SK-N-SH treated with all-trans-retinoic acid at 6 μM for 48 hours (cell line): ENCODE measurements at regions not wholly inside any gene's neighbourhood (a gene's known extent, or its start where the extent isn't known, plus 50 kb on each side); places are given as distances from the start of the nearest gene placed in this dataset.

ENCODE experiments used
- ATAC-seq: fragments of 200-7000 bp; cut with Tn5 transposase; 3 replicates; pipeline ENCODE4 v1.9.1; 2020; ENCODE audit warnings: mild to moderate bottlenecking, moderate library complexity
- ARNTL ChIP-seq: fragments of 450-650 bp; formaldehyde crosslinking; IDR thresholded peaks from 2 replicates; pipeline ENCODE4 v1.5.0; 2020; ENCODE audit warnings: low read depth, mild to moderate bottlenecking, moderate library complexity, borderline replicate concordance
- BACH2 ChIP-seq: fragments of 250-450 bp; sonication (Bioruptor Pico); IDR thresholded peaks from 2 replicates; pipeline ENCODE4 v1.9.0; 2021; ENCODE audit warnings: mild to moderate bottlenecking, borderline replicate concordance
- CREB5 ChIP-seq: fragments of 250-450 bp; sonication (Bioruptor Pico); IDR thresholded peaks from 2 replicates; pipeline ENCODE4 v1.5.1; 2020; ENCODE audit warnings: low read depth, mild to moderate bottlenecking, moderate library complexity
- CSDC2 ChIP-seq: fragments of 250-450 bp; sonication (Bioruptor Pico); IDR thresholded peaks from 2 replicates; pipeline ENCODE4 v1.5.0; 2020; ENCODE audit warnings: mild to moderate bottlenecking, moderate library complexity
- ESRRG ChIP-seq: fragments of 250-450 bp; sonication (Bioruptor Pico); IDR thresholded peaks from 2 replicates; pipeline ENCODE4 v1.6.1; 2021; ENCODE audit warnings: mild to moderate bottlenecking
- GLIS3 ChIP-seq: fragments of 250-450 bp; sonication (Bioruptor Pico); IDR thresholded peaks from 2 replicates; pipeline ENCODE4 v1.5.0; 2020; ENCODE audit warnings: mild to moderate bottlenecking, moderate library complexity
- ISL1 ChIP-seq: fragments of 250-450 bp; sonication (Bioruptor Pico); IDR thresholded peaks from 2 replicates; pipeline ENCODE4 v2.1.2; 2022; ENCODE audit warnings: mild to moderate bottlenecking, moderate library complexity
- OSR1 ChIP-seq: fragments of 250-450 bp; sonication (Bioruptor Pico); IDR thresholded peaks from 2 replicates; pipeline ENCODE4 v1.8.0; 2022; ENCODE audit warnings: moderate library complexity, mild to moderate bottlenecking, inconsistent platforms
- POU6F1 ChIP-seq: fragments of 250-450 bp; sonication (Bioruptor Pico); IDR thresholded peaks from 2 replicates; pipeline ENCODE4 v1.8.0; 2021; ENCODE audit warnings: low read depth, mild to moderate bottlenecking, moderate library complexity, borderline replicate concordance
- PPARA ChIP-seq: fragments of 250-450 bp; sonication (Bioruptor Pico); IDR thresholded peaks from 2 replicates; pipeline ENCODE4 v1.5.0; 2020; ENCODE audit warnings: mild to moderate bottlenecking, borderline replicate concordance
- RARB ChIP-seq: fragments of 250-450 bp; sonication (Bioruptor Pico); IDR thresholded peaks from 2 replicates; pipeline ENCODE4 v1.8.0; 2021; ENCODE audit warnings: mild to moderate bottlenecking, moderate library complexity
- TCF4 ChIP-seq: fragments of 250-450 bp; sonication (Bioruptor Pico); IDR thresholded peaks from 2 replicates; pipeline ENCODE4 v1.8.0; 2021; ENCODE audit warnings: mild to moderate bottlenecking, moderate library complexity, borderline replicate concordance
- TOX ChIP-seq: fragments of 250-450 bp; sonication (Bioruptor Pico); IDR thresholded peaks from 2 replicates; pipeline ENCODE4 v1.8.0; 2021; ENCODE audit warnings: mild to moderate bottlenecking, moderate library complexity, borderline replicate concordance
- TSHZ2 ChIP-seq: fragments of 250-450 bp; sonication (Bioruptor Pico); IDR thresholded peaks from 2 replicates; pipeline ENCODE4 v1.5.0; 2020; ENCODE audit warnings: mild to moderate bottlenecking, moderate library complexity
- ZC3H10 ChIP-seq: fragments of 250-450 bp; sonication (Bioruptor Pico); IDR thresholded peaks from 2 replicates; pipeline ENCODE4 v1.5.1; 2021; ENCODE audit warnings: mild to moderate bottlenecking, moderate library complexity
- ZFP3 ChIP-seq: fragments of 250-450 bp; sonication (Bioruptor Pico); IDR thresholded peaks from 2 replicates; pipeline ENCODE4 v1.5.0; 2020; ENCODE audit warnings: mild to moderate bottlenecking, moderate library complexity
- ZFP30 ChIP-seq: fragments of 450-650 bp; formaldehyde crosslinking; IDR thresholded peaks from 2 replicates; pipeline ENCODE4 v1.5.0; 2022; ENCODE audit warnings: mild to moderate bottlenecking, moderate library complexity
- ZNF565 ChIP-seq: fragments of 450-650 bp; formaldehyde crosslinking; conservative IDR thresholded peaks from 2 replicates; pipeline ENCODE4 v1.5.0; 2020; ENCODE audit warnings: low read depth, mild to moderate bottlenecking, moderate library complexity
- ZNF70 ChIP-seq: fragments of 450-650 bp; formaldehyde crosslinking; IDR thresholded peaks from 2 replicates; pipeline ENCODE4 v1.5.0; 2020; ENCODE audit warnings: mild to moderate bottlenecking, moderate library complexity
- ZNF8 ChIP-seq: fragments of 450-650 bp; formaldehyde crosslinking; IDR thresholded peaks from 2 replicates; pipeline ENCODE4 v1.5.0; 2020; ENCODE audit warnings: mild to moderate bottlenecking, moderate library complexity
- TF ChIP-seq, protein P1 (sequence below): fragments of 250-450 bp; sonication (Bioruptor Pico); IDR thresholded peaks from 2 replicates; pipeline ENCODE4 v1.5.1; 2021; ENCODE audit warnings: mild to moderate bottlenecking, moderate library complexity

DNA sequence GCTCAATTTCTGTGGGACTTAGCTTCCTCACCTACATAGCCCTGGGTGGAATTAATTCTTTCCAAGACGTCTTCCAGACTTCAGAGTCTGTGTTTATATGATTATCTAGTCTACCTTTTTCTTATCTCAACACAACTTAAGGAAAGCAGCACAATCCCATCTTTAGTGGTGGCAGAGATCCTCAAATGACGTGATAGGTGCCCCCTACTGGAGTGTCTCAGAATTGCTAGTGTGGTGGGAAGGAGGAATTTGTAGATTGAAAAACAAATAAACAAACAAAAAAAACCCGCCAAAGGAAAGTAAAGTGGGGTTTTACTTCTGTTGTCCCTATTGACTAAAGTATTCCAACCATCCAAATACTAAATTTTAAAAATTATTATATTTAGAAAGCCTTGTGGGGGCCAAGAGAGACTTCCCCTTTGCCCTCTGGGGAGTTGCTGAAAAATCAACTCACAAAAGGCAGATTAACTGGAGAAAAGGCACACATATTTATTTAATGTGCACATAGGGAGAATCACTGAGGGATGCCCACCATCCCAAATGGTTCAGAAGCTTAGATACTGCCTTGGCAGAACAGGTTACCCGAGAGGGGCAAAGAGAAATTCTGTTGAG is 283.3 kb downstream of the TMEM167A start:
- ATAC-seq: 0 out of 3 replicates have a peak, but pooled peaks have one; percentile 22

GRCh38 chr5:82792096-82792495 is 285.1 kb downstream of the TMEM167A start:
- no peak for TF ChIP-seq ZNF8
- TF ChIP-seq TOX (CRISPR knock-in tag): no peak
- TF ChIP-seq, protein P1, sequence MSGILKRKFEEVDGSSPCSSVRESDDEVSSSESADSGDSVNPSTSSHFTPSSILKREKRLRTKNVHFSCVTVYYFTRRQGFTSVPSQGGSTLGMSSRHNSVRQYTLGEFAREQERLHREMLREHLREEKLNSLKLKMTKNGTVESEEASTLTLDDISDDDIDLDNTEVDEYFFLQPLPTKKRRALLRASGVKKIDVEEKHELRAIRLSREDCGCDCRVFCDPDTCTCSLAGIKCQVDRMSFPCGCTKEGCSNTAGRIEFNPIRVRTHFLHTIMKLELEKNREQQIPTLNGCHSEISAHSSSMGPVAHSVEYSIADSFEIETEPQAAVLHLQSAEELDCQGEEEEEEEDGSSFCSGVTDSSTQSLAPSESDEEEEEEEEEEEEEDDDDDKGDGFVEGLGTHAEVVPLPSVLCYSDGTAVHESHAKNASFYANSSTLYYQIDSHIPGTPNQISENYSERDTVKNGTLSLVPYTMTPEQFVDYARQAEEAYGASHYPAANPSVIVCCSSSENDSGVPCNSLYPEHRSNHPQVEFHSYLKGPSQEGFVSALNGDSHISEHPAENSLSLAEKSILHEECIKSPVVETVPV: no peak
- no peak for TF ChIP-seq CREB5 (CRISPR knock-in tag)
- no peak for ATAC-seq

More for the DNA sequence above, 283.3 kb downstream of the TMEM167A start:
- no peak for TF ChIP-seq ISL1
- TF ChIP-seq ZNF70 (CRISPR knock-in tag): no peak
- TF ChIP-seq OSR1 (CRISPR knock-in tag): no peak
- no peak for TF ChIP-seq ZFP30
- TF ChIP-seq ZFP3 (CRISPR knock-in tag): no peak
- TF ChIP-seq BACH2 (CRISPR knock-in tag): no peak
- no peak for TF ChIP-seq POU6F1 (CRISPR knock-in tag)

DNA sequence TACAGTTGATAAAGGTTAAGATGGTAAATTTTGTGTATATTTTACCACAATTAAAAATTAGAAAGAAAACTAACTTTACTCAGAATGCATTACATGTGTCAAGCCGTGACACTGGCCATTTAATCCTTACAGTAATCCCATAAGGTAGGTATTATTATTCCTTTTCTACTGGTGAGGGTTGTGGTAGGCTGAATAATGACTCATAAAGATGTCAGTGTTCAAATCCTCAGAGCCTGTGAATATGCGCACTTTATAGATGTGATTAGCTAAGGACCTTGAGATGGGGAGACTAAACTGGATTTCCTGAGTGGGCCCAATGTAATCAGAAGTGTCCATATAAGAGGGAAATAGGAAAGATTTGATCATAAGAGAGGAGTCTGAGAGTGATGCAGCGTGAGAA is 288.1 kb downstream of the TMEM167A start:
- no peak for ATAC-seq
- no peak for TF ChIP-seq OSR1 (CRISPR knock-in tag)
- TF ChIP-seq PPARA (CRISPR knock-in tag): no peak
- no peak for TF ChIP-seq ZNF8

DNA sequence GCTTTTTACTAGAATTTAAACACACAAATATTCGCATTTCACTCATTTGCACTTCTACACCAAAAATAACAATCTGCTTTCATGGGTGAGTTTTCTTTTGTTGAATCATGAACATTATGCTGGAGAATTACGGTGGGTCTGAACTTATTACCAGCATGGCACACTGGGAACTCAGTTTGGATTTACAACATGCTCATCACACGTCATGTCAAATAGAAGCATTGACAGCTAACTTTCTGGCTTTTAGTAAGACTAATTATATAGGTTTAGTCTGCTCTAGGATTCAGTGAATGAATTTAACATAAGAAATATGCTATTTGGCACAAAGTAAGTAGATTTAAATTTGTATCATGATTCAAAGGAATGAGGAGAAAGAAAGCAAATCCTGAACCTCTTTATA is 290.4 kb downstream of the TMEM167A start:
- ATAC-seq: no peak
- no peak for TF ChIP-seq TCF4 (CRISPR knock-in tag)
- TF ChIP-seq GLIS3: no peak

GRCh38 chr5:82785882-82786509 is 291.2 kb downstream of the TMEM167A start:
- TF ChIP-seq ESRRG (CRISPR knock-in tag) (no peak), ZFP3 (CRISPR knock-in tag) (no peak), TOX (CRISPR knock-in tag) (no peak), ZNF565 (CRISPR knock-in tag) (no peak), ZC3H10 (no peak), RARB (CRISPR knock-in tag) (no peak), CSDC2 (CRISPR knock-in tag) (no peak), TSHZ2 (CRISPR knock-in tag) (no peak), ARNTL (CRISPR knock-in tag) (no peak)
- no peak for ATAC-seq
